K562 (cell line): ENCODE measurements at regions not wholly inside any gene's neighbourhood (a gene's known extent, or its start where the extent isn't known, plus 50 kb on each side); places are given as distances from the start of the nearest gene placed in this dataset.

Experiments used
- ATAC-seq: fragments of 200-7000 bp; cut with Tn5 transposase; 3 replicates; pipeline ENCODE4 v1.9.1; 2020; ENCODE audit warnings: moderate library complexity
- BruUV-seq: library from RNA; stranded (reverse); fragments of 400-500 nt; replicated peaks from 2 replicates; lab custom pipeline; 2021; lab: Mats Ljungman, UMichigan
- CTCF ChIA-PET: fragments of 300-600 bp; formaldehyde crosslinking; extraction: SDS; loops from one replicate; lab custom pipeline; 2021; ENCODE audit warnings: low intra/inter-chr PET ratio; lab: Yijun Ruan, JAX
- POLR2A ChIA-PET: fragments of 300-600, 350-650 bp; sonication (Branson Sonifier 250); formaldehyde crosslinking; extraction: SDS; loops from one replicate; lab custom pipeline; 2021; ENCODE audit warnings: antibody characterized with exemption, inconsistent platforms; lab: Yijun Ruan, JAX
- DNase-seq, 4 experiments: peaks; one replicate each; pipeline versions ENCODE4 v3.0.0 to v3.0.0-alpha.2; 2011 to 2018; ENCODE audit warnings: low spot score in 3 of 4, mixed read lengths in 3 of 4; ENCODE audit errors: extremely low read depth in 1 of 4
- FAIRE-seq: peaks from 2 replicates; lab custom pipeline; 2011; peaks lifted over from hg19 to GRCh38; lab: Jason Lieb, UNC
- H2AFZ ChIP-seq: 2 replicates; pipeline ENCODE4 v1.6.0; 2011; ENCODE audit warnings: low read depth, low read length, control low read depth, inconsistent platforms
- H3K27ac ChIP-seq: fragments of 200-600 bp; 3 replicates; pipeline ENCODE4 v1.8.0; 2011; ENCODE audit warnings: low read depth, mild to moderate bottlenecking, control low read depth, inconsistent platforms, low read length, moderate library complexity, mixed read lengths; ENCODE audit errors: extremely low read depth
- H3K27me3 ChIP-seq, 2 experiments: fragments of 300-600 bp in 1 of 2; 2 replicates in 1 of 2; 3 replicates in 1 of 2; pipeline versions ENCODE4 v1.6.0 to v1.8.0; 2011; ENCODE audit warnings: inconsistent platforms in 2 of 2, low read length in 2 of 2, mild to moderate bottlenecking in 1 of 2, mixed read lengths in 1 of 2, moderate library complexity in 1 of 2; ENCODE audit not compliant: control insufficient read depth in 2 of 2, insufficient read depth in 2 of 2
- H3K36me3 ChIP-seq: fragments of 300-600 bp; 3 replicates; pipeline ENCODE4 v1.8.0; 2011; ENCODE audit warnings: mild to moderate bottlenecking, low read length, inconsistent platforms; ENCODE audit not compliant: control insufficient read depth, insufficient read depth
- H3K4me1 ChIP-seq, 2 experiments: fragments of 200-600 bp in 1 of 2; replicated peaks in 1 of 2; 2 replicates in 1 of 2; 3 replicates in 1 of 2; pipeline versions ENCODE4 v1.5.1 to v1.8.0; 2011; ENCODE audit warnings: inconsistent platforms in 2 of 2, low read length in 2 of 2, mild to moderate bottlenecking in 1 of 2, mixed read lengths in 1 of 2, moderate library complexity in 1 of 2; ENCODE audit not compliant: control insufficient read depth in 2 of 2, insufficient read depth in 2 of 2
- H3K4me2 ChIP-seq: 2 replicates; pipeline ENCODE4 v1.6.1; 2011; ENCODE audit warnings: low read length, control low read depth, inconsistent platforms, mixed read lengths; ENCODE audit not compliant: insufficient read depth
- H3K4me3 ChIP-seq: fragments of 200-600 bp; sonication (generic), shearing (Covaris generic); 2 replicates; pipeline ENCODE4 v1.5.1; 2016; ENCODE audit warnings: control low read depth, inconsistent platforms
- H3K79me2 ChIP-seq: fragments of 200-600 bp; 3 replicates; pipeline ENCODE4 v1.8.0; 2011; ENCODE audit warnings: low read length, inconsistent platforms; ENCODE audit not compliant: control insufficient read depth, insufficient read depth
- H3K9ac ChIP-seq, 2 experiments: 2 replicates each; pipeline versions ENCODE4 v1.6.0 to v1.6.1; 2011; ENCODE audit warnings: low read depth in 2 of 2, low read length in 2 of 2, control low read depth in 1 of 2, inconsistent platforms in 1 of 2, mild to moderate bottlenecking in 1 of 2, mixed read lengths in 1 of 2; ENCODE audit not compliant: insufficient read depth in 1 of 2
- H3K9me1 ChIP-seq: one replicate; pipeline ENCODE4 v1.6.0; 2011; ENCODE audit warnings: inconsistent platforms, mild to moderate bottlenecking, low read length, moderate library complexity; ENCODE audit not compliant: control insufficient read depth, insufficient read depth
- H3K9me3 ChIP-seq: replicated peaks from 2 replicates; pipeline ENCODE4 v1.5.1; 2011; ENCODE audit warnings: low read depth, low read length, inconsistent platforms; ENCODE audit not compliant: control insufficient read depth, insufficient read depth
- H4K20me1 ChIP-seq: replicated peaks from 2 replicates; pipeline ENCODE4 v1.6.1; 2011; ENCODE audit warnings: low read length, inconsistent platforms, mixed read lengths; ENCODE audit not compliant: control insufficient read depth, insufficient read depth
- ARNT ChIP-seq, 2 experiments: fragments of 450-650 bp; IDR thresholded peaks; 2 replicates each; pipeline ENCODE4 v1.6.1; 2016; ENCODE audit warnings: mild to moderate bottlenecking in 1 of 2
- CHCHD3 ChIP-seq: fragments of 250-450 bp; sonication (Bioruptor Pico); IDR thresholded peaks from 2 replicates; pipeline ENCODE4 v2.1.2; 2022; ENCODE audit warnings: mild to moderate bottlenecking
- EP400 ChIP-seq: fragments of 450-650 bp; IDR thresholded peaks from 2 replicates; pipeline ENCODE4 v1.6.1; 2017; ENCODE audit warnings: antibody characterized with exemption, mild to moderate bottlenecking, moderate library complexity
- FOXA1 ChIP-seq: fragments of 450-650 bp; IDR thresholded peaks from 2 replicates; pipeline ENCODE4 v1.6.1; 2016; ENCODE audit warnings: mild to moderate bottlenecking, borderline replicate concordance
- HMGN3 ChIP-seq: IDR thresholded peaks from 2 replicates; pipeline ENCODE4 v1.6.1; 2011; ENCODE audit warnings: borderline replicate concordance, low read depth, mild to moderate bottlenecking, mixed read lengths, low read length; ENCODE audit not compliant: insufficient read length; ENCODE audit errors: extremely low read depth
- SIX5 ChIP-seq, 2 experiments: IDR thresholded peaks; 2 replicates each; pipeline ENCODE4 v1.6.1; 2011; ENCODE audit warnings: low read length in 2 of 2, borderline replicate concordance in 1 of 2, low read depth in 1 of 2, mild to moderate bottlenecking in 1 of 2, moderate library complexity in 1 of 2; ENCODE audit not compliant: insufficient read depth in 1 of 2
- SNRNP70 ChIP-seq: fragments of 200-400 bp; formaldehyde crosslinking; optimal IDR thresholded peaks from 2 replicates; pipeline ENCODE3; 2017; ENCODE audit warnings: low read depth, low read length
- SREBF2 ChIP-seq: sonication (generic); formaldehyde crosslinking; IDR thresholded peaks from 2 replicates; pipeline ENCODE4 v1.4.0; 2020; ENCODE audit warnings: mild to moderate bottlenecking, missing genetic modification reagents
- TEAD2 ChIP-seq: fragments of 450-650 bp; IDR thresholded peaks from 2 replicates; pipeline ENCODE4 v1.6.1; 2016; ENCODE audit warnings: missing genetic modification characterization, control low read depth, missing compliant biosample characterization
- WHSC1 ChIP-seq: IDR thresholded peaks from one replicate; pipeline ENCODE4 v1.6.1; 2012; ENCODE audit warnings: low read length, control low read depth, inconsistent platforms
- ZFX ChIP-seq: sonication (generic); formaldehyde crosslinking; IDR thresholded peaks from 2 replicates; pipeline ENCODE4 v1.8.0; 2022; ENCODE audit warnings: mild to moderate bottlenecking, missing genetic modification reagents, moderate library complexity
- ZNF121 ChIP-seq: sonication (generic); formaldehyde crosslinking; conservative IDR thresholded peaks from 2 replicates; pipeline ENCODE4 v1.8.0; 2022; ENCODE audit warnings: missing genetic modification reagents
- ZNF23 ChIP-seq: fragments of 250-450 bp; sonication (Bioruptor Pico); IDR thresholded peaks from 2 replicates; pipeline ENCODE4 v1.4.0; 2020; ENCODE audit warnings: mild to moderate bottlenecking
- ZNF41 ChIP-seq: fragments of 250-450 bp; sonication (Bioruptor Pico); conservative IDR thresholded peaks from 2 replicates; pipeline ENCODE4 v1.4.0; 2020; ENCODE audit warnings: mild to moderate bottlenecking
- WGBS: fragments of 100-300 bp; shearing (Covaris generic); methylation state at CpG from one replicate; pipeline ENCODE4 v1.1.6; 2016; ENCODE audit warnings: low coverage, mixed read lengths; ENCODE audit not compliant: insufficient coverage; ENCODE audit errors: missing lambda C conversion rate; 5-methylcytosine and 5-hydroxymethylcytosine counted together
- in situ Hi-C: fragments of 300-500 bp; cut with MboI; formaldehyde crosslinking; loops from 4 replicates; pipeline ENCODE4 v1.15.0; 2018; ENCODE audit warnings: inconsistent platforms, mixed read lengths
- intact Hi-C: fragments of 100-400 bp; cut with micrococcal nuclease; formaldehyde crosslinking; loops from 2 replicates; pipeline ENCODE4 v1.14.2; 2022
- TF ChIP-seq, protein P1 (sequence below): fragments of 250-450 bp; sonication (Bioruptor Pico); IDR thresholded peaks from 2 replicates; pipeline ENCODE4 v1.5.0; 2021
- TF ChIP-seq, protein P2 (sequence below): IDR thresholded peaks from 2 replicates; pipeline ENCODE4 v1.6.1; 2012; ENCODE audit warnings: low read depth, low read length, improper control_type of control experiment, borderline replicate concordance

- H3K9me3 ChIP-seq, result no peaks in the 10 kb centered on the region; the same call in 1 of the 2 replicates
- ChIA-PET CTCF (no interaction called here), POLR2A (no interaction called here)
- BruUV-seq, result no TSS peak
- no peak overlapping the region for H3K4me2 ChIP-seq
- no peak overlapping the region for H3K27ac ChIP-seq
- no peaks in the 10 kb centered on the region for H3K9me1 ChIP-seq
- TF ChIP-seq, protein P1, sequence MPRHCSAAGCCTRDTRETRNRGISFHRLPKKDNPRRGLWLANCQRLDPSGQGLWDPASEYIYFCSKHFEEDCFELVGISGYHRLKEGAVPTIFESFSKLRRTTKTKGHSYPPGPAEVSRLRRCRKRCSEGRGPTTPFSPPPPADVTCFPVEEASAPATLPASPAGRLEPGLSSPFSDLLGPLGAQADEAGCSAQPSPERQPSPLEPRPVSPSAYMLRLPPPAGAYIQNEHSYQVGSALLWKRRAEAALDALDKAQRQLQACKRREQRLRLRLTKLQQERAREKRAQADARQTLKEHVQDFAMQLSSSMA (CRISPR knock-in tag), result no peak
- TF ChIP-seq FOXA1 (no peak), SNRNP70 (no peak), ARNT (IDR thresholded peaks at IDR 0.05) (no peak), SIX5 (IDR thresholded peaks at IDR 0.05; ENCODE audit: borderline replicate concordance in 1 of 2, insufficient read depth in 1 of 2, low read depth in 1 of 2, low read length in 2 of 2) (no peak), CHCHD3 (CRISPR knock-in tag) (no peak), ZNF23 (no peak), ZNF121 (no peak), SREBF2 (CRISPR knock-in tag) (no peak), EP400 (no peak), TEAD2 (no peak), HMGN3 (no peak), ZFX (CRISPR knock-in tag) (no peak), WHSC1 (no peak), ZNF41 (CRISPR knock-in tag) (no peak)
- TF ChIP-seq, protein P2, sequence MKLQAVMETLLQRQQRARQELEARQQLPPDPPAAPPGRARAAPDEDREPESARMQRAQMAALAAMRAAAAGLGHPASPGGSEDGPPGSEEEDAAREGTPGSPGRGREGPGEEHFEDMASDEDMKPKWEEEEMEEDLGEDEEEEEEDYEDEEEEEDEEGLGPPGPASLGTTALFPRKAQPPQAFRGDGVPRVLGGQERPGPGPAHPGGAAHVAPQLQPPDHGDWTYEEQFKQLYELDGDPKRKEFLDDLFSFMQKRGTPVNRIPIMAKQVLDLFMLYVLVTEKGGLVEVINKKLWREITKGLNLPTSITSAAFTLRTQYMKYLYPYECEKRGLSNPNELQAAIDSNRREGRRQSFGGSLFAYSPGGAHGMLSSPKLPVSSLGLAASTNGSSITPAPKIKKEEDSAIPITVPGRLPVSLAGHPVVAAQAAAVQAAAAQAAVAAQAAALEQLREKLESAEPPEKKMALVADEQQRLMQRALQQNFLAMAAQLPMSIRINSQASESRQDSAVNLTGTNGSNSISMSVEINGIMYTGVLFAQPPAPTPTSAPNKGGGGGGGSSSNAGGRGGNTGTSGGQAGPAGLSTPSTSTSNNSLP, result no peak
- peaks cover 0 to 3% of the 10 kb centered on the region in 2 experiments; a peak in 2 of 5 replicates for H3K4me1 ChIP-seq
- peaks cover 6 to 12% of the 10 kb centered on the region in 2 experiments; a peak in 4 of 5 replicates for H3K27me3 ChIP-seq
- in situ Hi-C loops, result no loop called here
- peak overlapping the region; percentile 29; the same call in 1 of the 2 replicates for H2AFZ ChIP-seq
- H4K20me1 ChIP-seq, result no peaks in the 10 kb centered on the region
- H3K9ac ChIP-seq, result no peak overlapping the region
- ATAC-seq, result no peak
- 0% methylated on average over 1 of the region's 1 CpG for WGBS
- no peaks in the 10 kb centered on the region for H3K79me2 ChIP-seq
- intact Hi-C loops, result no loop called here
- H3K36me3 ChIP-seq, result no peaks in the 10 kb centered on the region
- peak in 1 of 4 experiments; percentile 27 for DNase-seq
- H3K4me3 ChIP-seq, result no peak overlapping the region
- FAIRE-seq, result peak; percentile 19
Observed at GRCh38 chr6:20008131-20008530, 171.0 kb downstream of the ID4 start.
